ENCODE measurements at regions not wholly inside any gene's neighbourhood (a gene's known extent, or its start where the extent isn't known, plus 50 kb on each side); places are given as distances from the start of the nearest gene placed in this dataset.

DNA sequence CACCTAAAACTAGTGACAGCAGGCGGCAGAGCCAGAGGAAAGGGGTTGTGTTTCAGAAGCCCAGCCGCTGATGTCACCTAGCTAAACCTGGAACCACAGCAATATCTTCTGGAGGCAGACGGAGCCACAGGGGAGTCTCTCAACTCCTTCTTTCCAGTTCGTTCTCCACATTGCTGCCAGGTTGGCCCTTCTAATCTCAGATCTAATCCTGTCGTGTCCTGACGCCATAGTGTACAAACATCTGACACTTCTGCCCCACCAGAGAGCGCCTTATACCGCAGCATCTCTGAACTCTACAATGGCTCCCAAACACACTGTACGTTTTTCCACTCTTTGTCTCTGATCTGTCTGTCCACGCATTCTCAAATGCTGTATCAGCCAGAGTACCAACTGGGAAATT is 240.0 kb downstream of the SMARCA2 start:
- Histone ChIP-seq H3K27me3 (no peaks in the 10 kb centered on the region), H3K36me3 (no peaks in the 10 kb centered on the region), H3K27ac (no peak overlapping the region), H3K9me3 (no peaks in the 10 kb centered on the region), H3K4me1 (no peaks in the 10 kb centered on the region), H3K4me3 (replicated peaks in 1 of 3) (no peak overlapping the region)
- TF ChIP-seq CTCF (IDR thresholded peaks at IDR 0.05): no peak
- no peak for DNase-seq
- intact Hi-C loops (cut with DNase I): no loop called here
- WGBS, 2 donors: 83 to 87% methylated on average over 10 of the region's 10 CpGs

DNA sequence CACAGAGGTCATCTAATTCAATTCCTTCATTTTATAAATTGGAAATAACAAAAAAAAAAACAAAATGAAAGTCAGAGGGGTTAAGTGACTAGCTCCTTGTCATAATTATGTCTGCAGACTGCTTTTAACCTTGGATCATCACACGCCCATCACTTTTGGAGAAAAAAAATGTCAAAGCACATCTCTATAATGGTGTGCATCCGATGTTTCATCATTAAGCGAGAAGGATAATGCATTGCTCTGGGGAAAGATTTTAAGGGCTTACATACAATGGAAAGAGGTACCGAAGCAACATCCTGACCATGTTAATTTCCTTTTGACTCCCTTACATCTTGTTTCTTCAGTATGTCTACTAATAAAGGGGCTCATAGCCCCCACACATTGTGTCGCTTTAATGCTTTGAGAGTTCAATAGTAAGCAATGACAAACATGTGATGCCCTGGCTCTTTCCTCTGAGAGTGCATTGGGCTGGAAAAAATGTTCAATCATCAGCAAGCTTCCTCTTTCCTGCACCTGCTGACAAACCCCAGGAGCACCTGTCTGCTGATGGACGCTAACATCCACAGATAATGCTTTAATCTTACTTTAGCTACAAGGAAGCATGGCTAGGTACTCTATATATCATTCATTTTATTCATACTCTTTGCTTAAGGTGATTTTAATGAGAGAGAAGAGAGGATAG is 242.2 kb downstream of the SMARCA2 start:
- H3K36me3 ChIP-seq: no peaks in the 10 kb centered on the region
- WGBS, 2 donors: 93 to 94% methylated on average over 6 of the region's 6 CpGs
- H3K4me1 ChIP-seq: peaks cover 5 to 10% of the 10 kb centered on the region in 2 donors
- H3K9me3 ChIP-seq: no peaks in the 10 kb centered on the region
- TF ChIP-seq POLR2A (IDR thresholded peaks at IDR 0.05) (no peak), CTCF (IDR thresholded peaks at IDR 0.05) (no peak)
- H3K27me3 ChIP-seq: no peaks in the 10 kb centered on the region
- no peak for DNase-seq
- intact Hi-C loops (cut with DNase I): no loop called here
- H3K4me3 ChIP-seq (replicated peaks in 1 of 3): no peak overlapping the region
- H3K27ac ChIP-seq: no peak overlapping the region

DNA sequence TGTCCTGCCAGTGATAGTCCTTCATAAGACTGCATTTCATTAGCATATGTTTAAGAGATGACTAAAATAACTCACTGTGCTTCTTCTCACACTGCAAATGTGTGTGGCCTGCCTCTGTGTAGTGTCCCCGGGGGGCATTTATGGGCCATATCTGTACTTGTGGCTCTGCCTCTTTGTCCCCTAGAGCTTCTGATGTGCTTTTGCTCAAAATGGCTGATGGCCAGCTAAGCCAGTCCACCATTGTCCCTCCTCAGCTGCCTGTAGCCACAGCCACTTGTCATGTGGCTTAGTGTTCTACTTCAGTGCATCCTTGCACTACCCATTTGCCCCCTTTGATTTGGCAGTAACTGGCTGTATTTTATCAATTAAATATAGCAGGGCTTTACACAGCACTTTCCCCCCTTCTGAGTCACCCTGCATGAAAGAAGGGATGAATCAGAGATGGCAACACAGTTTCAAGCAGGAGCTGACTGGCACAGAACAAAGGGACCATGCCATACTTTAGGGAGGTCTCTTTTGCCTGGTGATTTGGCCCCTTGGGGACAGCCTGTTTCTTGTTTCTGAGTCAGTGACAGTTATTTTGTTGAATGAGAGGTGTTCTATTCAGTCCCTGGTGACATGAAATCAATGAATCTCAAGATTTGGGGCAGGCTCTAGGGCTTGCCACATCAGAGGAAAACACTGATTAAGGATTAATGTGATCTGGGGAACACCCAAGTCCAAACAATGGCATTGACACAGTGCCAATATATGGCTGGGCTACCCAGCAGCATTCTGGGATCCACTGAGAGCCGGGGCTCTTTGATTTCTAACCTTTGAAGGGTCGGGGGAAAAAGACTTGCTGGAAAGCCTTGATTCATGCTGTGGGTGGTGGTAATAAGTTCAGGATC is 245.5 kb downstream of the SMARCA2 start:
- WGBS, 2 donors: 57 to 72% methylated on average over 3 of the region's 3 CpGs

DNA sequence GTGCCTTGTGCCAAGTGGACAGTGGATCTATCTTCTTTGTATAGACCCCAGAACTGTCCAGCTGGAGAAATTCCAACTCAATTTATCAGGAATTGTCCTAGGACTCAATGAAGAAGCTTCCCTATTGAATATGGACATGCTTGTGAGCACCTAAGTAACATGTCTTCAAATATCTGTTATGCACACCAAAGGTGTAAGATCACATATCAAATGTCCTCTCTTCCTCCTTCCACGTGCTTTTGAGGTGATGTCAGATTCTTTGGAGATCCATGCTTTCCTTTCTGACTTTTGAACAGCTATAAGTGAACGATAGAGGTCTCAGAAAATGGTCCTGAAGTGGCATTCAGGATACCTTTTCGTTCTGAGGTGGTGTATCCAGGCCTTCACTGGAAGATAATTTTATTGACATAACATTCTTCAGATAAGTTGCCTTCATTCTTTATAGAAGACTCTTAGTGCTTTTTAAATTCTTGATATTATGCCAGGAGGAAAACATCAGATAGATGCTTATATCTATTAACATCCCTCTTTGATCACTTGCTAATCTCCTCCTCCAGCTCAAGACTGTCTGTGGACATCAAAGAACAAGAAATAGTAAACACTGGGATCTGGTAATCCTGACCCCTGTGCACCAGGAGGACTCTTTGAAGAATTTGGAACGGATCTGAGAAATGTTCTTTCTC is 246.4 kb downstream of the SMARCA2 start:
- 81 to 82% methylated on average over 4 of the region's 4 CpGs for WGBS, 2 donors
- no peaks in the 10 kb centered on the region for H3K27me3 ChIP-seq
- no peak overlapping the region for H3K4me3 ChIP-seq (replicated peaks in 1 of 3)
- intact Hi-C loops (cut with DNase I): no loop called here
- no peak overlapping the region for H3K27ac ChIP-seq
- peaks cover 8 to 15% of the 10 kb centered on the region in 2 donors for H3K4me1 ChIP-seq
- TF ChIP-seq POLR2A (IDR thresholded peaks at IDR 0.05) (no peak), CTCF (IDR thresholded peaks at IDR 0.05) (no peak)
- DNase-seq: no peak
- H3K9me3 ChIP-seq: no peaks in the 10 kb centered on the region
- no peaks in the 10 kb centered on the region for H3K36me3 ChIP-seq

More for the DNA sequence above, 245.5 kb downstream of the SMARCA2 start:
- Histone ChIP-seq H3K9me3 (no peaks in the 10 kb centered on the region), H3K4me1 (peaks cover 8 to 15% of the 10 kb centered on the region in 2 donors), H3K27ac (no peak overlapping the region), H3K36me3 (no peaks in the 10 kb centered on the region), H3K4me3 (replicated peaks in 1 of 3) (no peak overlapping the region), H3K27me3 (no peaks in the 10 kb centered on the region)
- intact Hi-C loops (cut with DNase I): no loop called here
- no peak for DNase-seq
- no peak for TF ChIP-seq CTCF (IDR thresholded peaks at IDR 0.05)
- no peak for TF ChIP-seq POLR2A (IDR thresholded peaks at IDR 0.05)
